Neural cell (in vitro differentiated cells): ENCODE measurements at regions not wholly inside any gene's neighbourhood (a gene's known extent, or its start where the extent isn't known, plus 50 kb on each side); places are given as distances from the start of the nearest gene placed in this dataset.

Experiments used
- CTCF ChIP-seq: fragments of 450-650 bp; IDR thresholded peaks from 2 replicates; pipeline ENCODE4 v1.5.1; 2014; ENCODE audit warnings: antibody characterized with exemption, mild to moderate bottlenecking, moderate library complexity; ENCODE audit not compliant: poor library complexity, severe bottlenecking
- EP300 ChIP-seq: fragments of 450-650 bp; conservative IDR thresholded peaks from 2 replicates; pipeline ENCODE4 v1.6.1; 2014; ENCODE audit warnings: antibody characterized with exemption, mild to moderate bottlenecking, moderate library complexity; ENCODE audit not compliant: poor library complexity, severe bottlenecking
- EZH2 ChIP-seq: fragments of 200-600, 300-800 bp; shearing (Covaris generic), sonication (generic); IDR thresholded peaks from 2 replicates; pipeline ENCODE4 v1.6.1; 2014; ENCODE audit warnings: antibody characterized with exemption, low read length, borderline replicate concordance, mild to moderate bottlenecking; ENCODE audit not compliant: insufficient read depth, poor library complexity, severe bottlenecking
- POLR2AphosphoS5 ChIP-seq: IDR thresholded peaks from 2 replicates; pipeline ENCODE4 v1.6.1; 2012
- REST ChIP-seq: IDR thresholded peaks from 2 replicates; pipeline ENCODE4 v1.6.1; 2012; ENCODE audit warnings: borderline replicate concordance
- SMC3 ChIP-seq: fragments of 450-650 bp; conservative IDR thresholded peaks from 2 replicates; pipeline ENCODE4 v1.6.1; 2014; ENCODE audit warnings: antibody characterized with exemption, mild to moderate bottlenecking, moderate library complexity; ENCODE audit not compliant: poor library complexity

GRCh38 chr10:31645786-31646185 lies 282.8 kb downstream of the ARHGAP12 start:
- no peak for TF ChIP-seq CTCF
- TF ChIP-seq POLR2AphosphoS5 = no peak
- TF ChIP-seq EP300 = no peak
- no peak for TF ChIP-seq SMC3
- no peak for TF ChIP-seq EZH2
- no peak for TF ChIP-seq REST
